WTC11 (cell line): ENCODE measurements at regions not wholly inside any gene's neighbourhood (a gene's known extent, or its start where the extent isn't known, plus 50 kb on each side); places are given as distances from the start of the nearest gene placed in this dataset.

ENCODE experiments used
- ATAC-seq: fragments of 200-7000 bp; cut with Tn5 transposase; 2 replicates; pipeline ENCODE4 v1.10.0; 2021; ENCODE audit warnings: mild to moderate bottlenecking, moderate library complexity
- CTCF ChIA-PET: fragments of 300-600 bp; sonication (Branson Sonifier 250); formaldehyde crosslinking; loops from one replicate; lab custom pipeline; 2021; ENCODE audit warnings: antibody characterized with exemption; lab: Charles Lee
- POLR2A ChIA-PET: fragments of 350-600 bp; sonication (Branson Sonifier 250); formaldehyde crosslinking; loops from one replicate; lab custom pipeline; 2021; ENCODE audit warnings: antibody characterized with exemption; lab: Charles Lee
- DNase-seq: peaks from one replicate; pipeline ENCODE4 v3.0.0; 2021; ENCODE audit warnings: low spot score
- H3K27ac Mint-ChIP-seq: 2 replicates; pipeline ENCODE4 v1.8.0; 2021; ENCODE audit warnings: mixed read lengths
- H3K27me3 Mint-ChIP-seq: 2 replicates; pipeline ENCODE4 v1.8.0; 2021; ENCODE audit warnings: low read depth, mild to moderate bottlenecking, moderate library complexity, mixed read lengths
- H3K36me3 Mint-ChIP-seq: 2 replicates; pipeline ENCODE4 v1.8.0; 2021; ENCODE audit warnings: mixed read lengths
- H3K4me1 Mint-ChIP-seq: 2 replicates; pipeline ENCODE4 v1.8.0; 2022; ENCODE audit warnings: mixed read lengths
- H3K4me3 Mint-ChIP-seq: 2 replicates; pipeline ENCODE4 v1.8.0; 2021; ENCODE audit warnings: mild to moderate bottlenecking, moderate library complexity, mixed read lengths
- H3K9me3 Mint-ChIP-seq: 2 replicates; pipeline ENCODE4 v1.8.0; 2021; ENCODE audit warnings: mixed read lengths
- AFF4 ChIP-seq: sonication (generic); formaldehyde crosslinking; IDR thresholded peaks from 2 replicates; pipeline ENCODE4 v1.8.1; 2023; ENCODE audit warnings: mild to moderate bottlenecking, missing genetic modification reagents, borderline replicate concordance
- AR ChIP-seq: fragments of 250-450 bp; sonication (Bioruptor Pico); IDR thresholded peaks from 2 replicates; pipeline ENCODE4 v1.9.0; 2021; ENCODE audit warnings: mild to moderate bottlenecking
- ATF3 ChIP-seq: sonication (generic); formaldehyde crosslinking; conservative IDR thresholded peaks from 2 replicates; pipeline ENCODE4 v1.8.1; 2022; ENCODE audit warnings: mild to moderate bottlenecking, missing genetic modification reagents
- CBFB ChIP-seq: sonication (generic); formaldehyde crosslinking; IDR thresholded peaks from 2 replicates; pipeline ENCODE4 v1.8.1; 2022; ENCODE audit warnings: mild to moderate bottlenecking, low read depth, missing genetic modification reagents
- E2F4 ChIP-seq: sonication (generic); formaldehyde crosslinking; IDR thresholded peaks from 2 replicates; pipeline ENCODE4 v1.8.1; 2022; ENCODE audit warnings: low read depth, mild to moderate bottlenecking, moderate library complexity, missing genetic modification reagents, borderline replicate concordance
- ESRRA ChIP-seq: sonication (generic); formaldehyde crosslinking; IDR thresholded peaks from 2 replicates; pipeline ENCODE4 v1.8.1; 2022; ENCODE audit warnings: mild to moderate bottlenecking, missing genetic modification reagents, borderline replicate concordance
- FOXK1 ChIP-seq: sonication (generic); formaldehyde crosslinking; IDR thresholded peaks from 2 replicates; pipeline ENCODE4 v1.8.0; 2022; ENCODE audit warnings: mild to moderate bottlenecking, moderate library complexity, missing genetic modification reagents
- FOXP4 ChIP-seq: sonication (generic); formaldehyde crosslinking; IDR thresholded peaks from 2 replicates; pipeline ENCODE4 v1.8.0; 2022; ENCODE audit warnings: mild to moderate bottlenecking, missing genetic modification reagents
- GABPB1 ChIP-seq: sonication (generic); formaldehyde crosslinking; IDR thresholded peaks from 2 replicates; pipeline ENCODE4 v1.8.1; 2023; ENCODE audit warnings: mild to moderate bottlenecking, missing genetic modification reagents
- HMGXB4 ChIP-seq: sonication (generic); formaldehyde crosslinking; IDR thresholded peaks from 2 replicates; pipeline ENCODE4 v1.8.1; 2023; ENCODE audit warnings: mild to moderate bottlenecking, moderate library complexity, missing genetic modification reagents
- MLX ChIP-seq: sonication (generic); formaldehyde crosslinking; IDR thresholded peaks from 2 replicates; pipeline ENCODE4 v1.8.1; 2023; ENCODE audit warnings: mild to moderate bottlenecking, missing genetic modification reagents, moderate library complexity
- NFE2L1 ChIP-seq: sonication (generic); formaldehyde crosslinking; IDR thresholded peaks from 2 replicates; pipeline ENCODE4 v1.8.1; 2023; ENCODE audit warnings: missing genetic modification reagents
- OVOL2 ChIP-seq: fragments of 250-450 bp; sonication (Bioruptor Pico); IDR thresholded peaks from 2 replicates; pipeline ENCODE4 v1.9.0; 2021; ENCODE audit warnings: mild to moderate bottlenecking, borderline replicate concordance
- SMAD4 ChIP-seq: sonication (generic); formaldehyde crosslinking; IDR thresholded peaks from 2 replicates; pipeline ENCODE4 v1.8.0; 2022; ENCODE audit warnings: mild to moderate bottlenecking, missing genetic modification reagents
- SOX15 ChIP-seq: fragments of 250-450 bp; sonication (Bioruptor Pico); IDR thresholded peaks from 2 replicates; pipeline ENCODE4 v1.9.0; 2021; ENCODE audit warnings: mild to moderate bottlenecking
- SP1 ChIP-seq: sonication (generic); formaldehyde crosslinking; conservative IDR thresholded peaks from 2 replicates; pipeline ENCODE4 v1.8.1; 2022; ENCODE audit warnings: missing genetic modification reagents
- TEAD4 ChIP-seq: sonication (generic); formaldehyde crosslinking; IDR thresholded peaks from 2 replicates; pipeline ENCODE4 v1.8.0; 2022; ENCODE audit warnings: mild to moderate bottlenecking, missing genetic modification reagents
- USF2 ChIP-seq: sonication (generic); formaldehyde crosslinking; IDR thresholded peaks from 2 replicates; pipeline ENCODE4 v1.8.1; 2023; ENCODE audit warnings: mild to moderate bottlenecking, missing genetic modification reagents, moderate library complexity
- ZNF232 ChIP-seq: sonication (generic); formaldehyde crosslinking; IDR thresholded peaks from 2 replicates; pipeline ENCODE4 v1.8.0; 2022; ENCODE audit warnings: mild to moderate bottlenecking, missing genetic modification reagents
- ZNF416 ChIP-seq: fragments of 250-450 bp; sonication (Bioruptor Pico); IDR thresholded peaks from 2 replicates; pipeline ENCODE4 v1.9.0; 2021; ENCODE audit warnings: mild to moderate bottlenecking, inconsistent platforms

GRCh38 chr16:55015181-55015913 lies 84.7 kb downstream of the IRX5 start:
- no peak for ATAC-seq
- peaks cover 2% of the 10 kb centered on the region; the same call in 1 of the 2 replicates for H3K27me3 Mint-ChIP-seq
- H3K36me3 Mint-ChIP-seq = no peaks in the 10 kb centered on the region; the same call in 1 of the 2 replicates
- ChIA-PET POLR2A (no interaction called here), CTCF (interaction anchor here (0.6 to 2.0 kb wide), 2 partner anchors 20 to 384 kb away, joined by 3 to 7 read pairs; no protein-coding TSS in a partner anchor)
- no peak overlapping the region for H3K27ac Mint-ChIP-seq
- H3K9me3 Mint-ChIP-seq = peaks cover 12% of the 10 kb centered on the region
- no peak for DNase-seq
- H3K4me3 Mint-ChIP-seq = no peak overlapping the region
- H3K4me1 Mint-ChIP-seq = no peaks in the 10 kb centered on the region
- TF ChIP-seq SP1 (CRISPR knock-in tag) (no peak), FOXK1 (CRISPR knock-in tag) (no peak), ESRRA (CRISPR knock-in tag) (no peak), USF2 (CRISPR knock-in tag) (no peak), SOX15 (CRISPR knock-in tag) (no peak), ATF3 (CRISPR knock-in tag) (no peak), CBFB (CRISPR knock-in tag) (no peak), AFF4 (CRISPR knock-in tag) (no peak), NFE2L1 (CRISPR knock-in tag) (no peak), MLX (CRISPR knock-in tag) (no peak), E2F4 (CRISPR knock-in tag) (no peak), GABPB1 (CRISPR knock-in tag) (no peak), ZNF416 (CRISPR knock-in tag) (no peak), HMGXB4 (CRISPR knock-in tag) (no peak)

- peaks cover 2% of the 10 kb centered on the region; the same call in 1 of the 2 replicates for H3K27me3 Mint-ChIP-seq
- no peaks in the 10 kb centered on the region for H3K4me1 Mint-ChIP-seq
- ChIA-PET POLR2A (no interaction called here), CTCF (interaction anchor here (2.0 kb wide), 1 partner anchor 19 kb away, joined by 7 read pairs; no protein-coding TSS in a partner anchor)
- peaks cover 3% of the 10 kb centered on the region for H3K36me3 Mint-ChIP-seq
- H3K27ac Mint-ChIP-seq = no peak overlapping the region
- DNase-seq (no peak), ATAC-seq (no peak)
- H3K9me3 Mint-ChIP-seq = peaks cover 22% of the 10 kb centered on the region
- H3K4me3 Mint-ChIP-seq = no peak overlapping the region
- no peak for TF ChIP-seq MLX (CRISPR knock-in tag)
- TF ChIP-seq ZNF232 (CRISPR knock-in tag) = no peak
- no peak for TF ChIP-seq AR (CRISPR knock-in tag)
- TF ChIP-seq FOXP4 (CRISPR knock-in tag) = no peak
- TF ChIP-seq SMAD4 (CRISPR knock-in tag) = no peak
- TF ChIP-seq TEAD4 (CRISPR knock-in tag) = no peak
- no peak for TF ChIP-seq OVOL2 (CRISPR knock-in tag)
These were observed 85.8 kb downstream of the IRX5 start for GRCh38 chr16:55016515-55016914.
